ENCODE measurements at regions not wholly inside any gene's neighbourhood (a gene's known extent, or its start where the extent isn't known, plus 50 kb on each side); places are given as distances from the start of the nearest gene placed in this dataset.

DNA sequence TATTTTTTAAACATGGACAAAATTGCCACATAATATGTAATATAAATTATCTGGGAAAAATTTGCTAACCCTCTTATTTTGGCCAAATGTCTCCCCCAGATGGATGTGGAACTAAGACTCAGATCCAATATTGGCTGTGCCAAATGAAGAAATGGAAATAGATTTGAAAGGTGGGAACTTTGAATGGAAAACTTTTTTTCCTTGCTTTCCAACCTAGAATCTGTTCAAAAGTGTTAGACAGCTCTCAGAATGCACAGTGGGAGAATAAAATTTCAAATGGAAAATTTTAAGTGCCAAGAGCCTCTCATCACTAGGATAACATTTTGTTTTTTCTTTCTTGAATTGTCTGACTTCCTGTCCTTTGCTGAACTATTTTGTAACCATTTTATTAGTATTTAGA is 142.6 kb upstream of the GAS1 start:
- TF ChIP-seq, protein P1, sequence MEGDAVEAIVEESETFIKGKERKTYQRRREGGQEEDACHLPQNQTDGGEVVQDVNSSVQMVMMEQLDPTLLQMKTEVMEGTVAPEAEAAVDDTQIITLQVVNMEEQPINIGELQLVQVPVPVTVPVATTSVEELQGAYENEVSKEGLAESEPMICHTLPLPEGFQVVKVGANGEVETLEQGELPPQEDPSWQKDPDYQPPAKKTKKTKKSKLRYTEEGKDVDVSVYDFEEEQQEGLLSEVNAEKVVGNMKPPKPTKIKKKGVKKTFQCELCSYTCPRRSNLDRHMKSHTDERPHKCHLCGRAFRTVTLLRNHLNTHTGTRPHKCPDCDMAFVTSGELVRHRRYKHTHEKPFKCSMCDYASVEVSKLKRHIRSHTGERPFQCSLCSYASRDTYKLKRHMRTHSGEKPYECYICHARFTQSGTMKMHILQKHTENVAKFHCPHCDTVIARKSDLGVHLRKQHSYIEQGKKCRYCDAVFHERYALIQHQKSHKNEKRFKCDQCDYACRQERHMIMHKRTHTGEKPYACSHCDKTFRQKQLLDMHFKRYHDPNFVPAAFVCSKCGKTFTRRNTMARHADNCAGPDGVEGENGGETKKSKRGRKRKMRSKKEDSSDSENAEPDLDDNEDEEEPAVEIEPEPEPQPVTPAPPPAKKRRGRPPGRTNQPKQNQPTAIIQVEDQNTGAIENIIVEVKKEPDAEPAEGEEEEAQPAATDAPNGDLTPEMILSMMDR (IDR thresholded peaks at IDR 0.05; ENCODE audit: extremely low read depth in 1 of 2, insufficient read depth in 1 of 2, low read depth in 1 of 2, low read length in 2 of 2), result no peak
- TF ChIP-seq POLR2A (IDR thresholded peaks at IDR 0.05; ENCODE audit: low read depth, low read length), result no peak
- TF ChIP-seq EZH2 (IDR thresholded peaks at IDR 0.05; ENCODE audit: borderline replicate concordance, low read depth, low read length, severe bottlenecking), result no peak
- TF ChIP-seq MAX (IDR thresholded peaks at IDR 0.05; ENCODE audit: insufficient read depth, insufficient read length), result no peak
- TF ChIP-seq POLR2AphosphoS5 (IDR thresholded peaks at IDR 0.05; ENCODE audit: insufficient read depth, low read depth, low read length), result no peak
- TF ChIP-seq MYC (IDR thresholded peaks at IDR 0.05; ENCODE audit: low read depth, low read length), result no peak
- no peak for TF ChIP-seq JUN (IDR thresholded peaks at IDR 0.05; ENCODE audit: borderline replicate concordance, insufficient read depth, insufficient read length, low read depth)
- no peak for TF ChIP-seq GATA2 (IDR thresholded peaks at IDR 0.05; ENCODE audit: insufficient read depth, insufficient read length, low read depth, low read length)
- no peak for TF ChIP-seq FOS (IDR thresholded peaks at IDR 0.05; ENCODE audit: borderline replicate concordance, insufficient read depth, low read length)

Measured in endothelial cell of umbilical vein (primary cell).